Epithelial cell of esophagus (primary cell): ENCODE measurements at regions not wholly inside any gene's neighbourhood (a gene's known extent, or its start where the extent isn't known, plus 50 kb on each side); places are given as distances from the start of the nearest gene placed in this dataset.
"Not testable (repeated sequence)": the region's sequence is repeated elsewhere in the genome, so short reads cannot be mapped to it uniquely, and the experiment has no call there.

Experiments
- DNase-seq: peaks from one replicate; pipeline ENCODE4 v3.0.0; 2010; ENCODE audit warnings: low read depth
- H3K4me3 ChIP-seq: 2 replicates; pipeline ENCODE4 v1.5.1; 2011; ENCODE audit warnings: mild to moderate bottlenecking, low read length, control low read depth
- TF ChIP-seq, protein P1 (sequence below): IDR thresholded peaks from 2 replicates; pipeline ENCODE4 v1.5.1; 2011; ENCODE audit warnings: low read depth, mild to moderate bottlenecking, low read length, control low read depth, inconsistent platforms; ENCODE audit not compliant: insufficient read depth; ENCODE audit errors: missing control alignments

DNA sequence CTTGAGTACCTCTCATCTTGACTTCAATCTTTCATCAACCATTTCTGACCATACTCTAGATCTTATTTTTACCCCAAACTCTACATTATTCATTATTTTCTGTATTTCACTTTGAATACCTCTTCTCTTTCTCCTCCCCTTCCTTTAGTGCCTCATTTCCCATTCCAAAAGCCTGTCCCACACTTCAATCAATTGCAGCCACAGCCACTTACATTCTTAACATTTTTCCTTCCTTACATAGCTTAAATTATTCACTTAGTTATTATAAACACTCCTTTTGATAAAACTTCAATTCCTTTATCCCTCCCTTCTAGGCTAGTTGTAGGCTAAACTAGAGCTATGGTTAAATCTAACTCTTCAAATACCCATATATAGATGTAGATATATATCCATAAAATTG lies 344.0 kb downstream of the PRR16 start:
- TF ChIP-seq, protein P1, sequence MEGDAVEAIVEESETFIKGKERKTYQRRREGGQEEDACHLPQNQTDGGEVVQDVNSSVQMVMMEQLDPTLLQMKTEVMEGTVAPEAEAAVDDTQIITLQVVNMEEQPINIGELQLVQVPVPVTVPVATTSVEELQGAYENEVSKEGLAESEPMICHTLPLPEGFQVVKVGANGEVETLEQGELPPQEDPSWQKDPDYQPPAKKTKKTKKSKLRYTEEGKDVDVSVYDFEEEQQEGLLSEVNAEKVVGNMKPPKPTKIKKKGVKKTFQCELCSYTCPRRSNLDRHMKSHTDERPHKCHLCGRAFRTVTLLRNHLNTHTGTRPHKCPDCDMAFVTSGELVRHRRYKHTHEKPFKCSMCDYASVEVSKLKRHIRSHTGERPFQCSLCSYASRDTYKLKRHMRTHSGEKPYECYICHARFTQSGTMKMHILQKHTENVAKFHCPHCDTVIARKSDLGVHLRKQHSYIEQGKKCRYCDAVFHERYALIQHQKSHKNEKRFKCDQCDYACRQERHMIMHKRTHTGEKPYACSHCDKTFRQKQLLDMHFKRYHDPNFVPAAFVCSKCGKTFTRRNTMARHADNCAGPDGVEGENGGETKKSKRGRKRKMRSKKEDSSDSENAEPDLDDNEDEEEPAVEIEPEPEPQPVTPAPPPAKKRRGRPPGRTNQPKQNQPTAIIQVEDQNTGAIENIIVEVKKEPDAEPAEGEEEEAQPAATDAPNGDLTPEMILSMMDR, result no peak
- DNase-seq, result no peak

DNA sequence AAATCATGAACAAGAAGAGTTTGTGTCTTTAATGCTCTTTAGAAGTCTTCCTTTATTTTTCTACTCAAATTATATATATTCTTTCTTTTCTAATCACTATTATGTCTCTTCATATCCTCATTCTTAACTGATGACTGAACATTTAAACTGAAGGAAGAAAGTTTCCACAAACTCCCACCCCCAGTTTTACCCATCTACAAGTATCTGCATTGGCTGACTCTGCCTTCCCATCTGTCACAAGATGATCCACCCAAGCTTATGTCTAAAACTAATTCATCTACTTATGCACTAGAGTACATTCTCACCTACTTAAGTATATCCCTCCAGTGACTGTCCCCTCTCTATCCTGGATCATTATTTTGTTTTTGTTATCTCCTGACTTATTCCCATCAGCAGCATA lies 344.5 kb downstream of the PRR16 start:
- H3K4me3 ChIP-seq, result no peak overlapping the region
- TF ChIP-seq, protein P1, result no peak
- DNase-seq, result no peak

More for the DNA sequence above, 344.0 kb downstream of the PRR16 start:
- no peak overlapping the region for H3K4me3 ChIP-seq

DNA sequence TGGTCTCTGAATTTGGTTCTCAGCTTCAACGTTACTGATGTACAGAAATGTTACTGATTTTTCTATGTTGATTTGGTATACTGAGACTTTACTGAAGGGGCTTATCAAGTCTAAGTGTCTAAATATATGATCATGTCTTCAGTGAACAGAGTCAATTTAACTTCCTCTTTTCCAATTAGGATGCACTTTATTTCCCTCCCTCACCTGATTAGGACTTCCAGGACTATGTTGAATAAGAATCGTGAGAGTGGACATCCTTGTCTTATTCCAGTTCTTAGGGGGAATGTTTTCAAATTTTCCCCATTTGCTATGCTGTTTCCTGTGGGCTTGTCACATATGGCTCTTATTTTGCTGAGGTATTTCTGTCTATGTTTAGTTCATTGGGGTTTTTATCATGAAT lies 349.5 kb downstream of the PRR16 start:
- H3K4me3 ChIP-seq, result no peak overlapping the region
- TF ChIP-seq, protein P1, result no peak
- DNase-seq, result no peak

DNA sequence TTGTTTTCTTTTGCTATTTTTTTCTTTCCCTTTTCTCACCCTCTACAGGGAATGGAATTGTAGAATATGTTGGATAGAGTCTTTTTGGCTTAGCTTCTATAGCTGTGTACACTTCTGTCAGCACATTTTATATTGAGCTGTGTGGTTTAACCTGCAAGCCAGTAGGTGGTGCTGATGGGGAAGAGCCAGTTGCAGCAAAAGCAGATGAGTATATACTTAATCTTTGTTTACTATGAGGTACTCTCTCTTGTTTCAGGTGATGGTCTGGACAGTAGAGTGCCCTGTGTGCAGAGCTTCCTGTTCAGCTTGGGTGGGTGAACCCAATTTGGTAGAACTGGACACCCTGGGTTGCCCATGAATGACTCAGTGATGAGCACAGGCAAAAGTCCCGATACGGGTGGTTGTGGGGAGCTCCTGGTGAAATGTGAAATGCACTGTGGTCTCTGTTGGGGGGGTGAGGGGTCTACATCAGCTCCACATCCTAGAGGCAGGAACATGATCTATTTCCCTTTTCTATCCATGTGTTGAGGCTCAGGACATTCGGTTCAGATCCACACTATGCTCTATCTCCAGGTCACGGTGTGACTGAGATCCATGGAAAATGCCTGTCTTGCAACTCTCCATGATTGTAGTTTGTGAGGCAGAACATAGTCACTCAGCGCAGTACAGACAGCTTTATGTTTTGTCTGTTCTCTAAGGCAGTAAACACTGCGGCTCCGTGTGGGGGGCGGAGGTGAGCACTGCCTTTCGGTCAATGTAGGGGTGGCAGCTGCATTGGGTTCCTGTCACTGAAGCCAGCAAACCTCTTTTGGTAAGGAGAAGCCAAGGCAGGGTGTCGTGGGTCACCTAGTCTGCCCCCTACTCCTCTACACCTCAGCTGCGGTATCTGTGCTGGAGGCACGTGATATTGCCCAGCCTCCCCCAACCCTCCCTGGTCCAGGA lies 353.2 kb downstream of the PRR16 start:
- TF ChIP-seq, protein P1, result peak; percentile 77
- H3K4me3 ChIP-seq, result no peak overlapping the region
- DNase-seq, result peak; percentile 56

DNA sequence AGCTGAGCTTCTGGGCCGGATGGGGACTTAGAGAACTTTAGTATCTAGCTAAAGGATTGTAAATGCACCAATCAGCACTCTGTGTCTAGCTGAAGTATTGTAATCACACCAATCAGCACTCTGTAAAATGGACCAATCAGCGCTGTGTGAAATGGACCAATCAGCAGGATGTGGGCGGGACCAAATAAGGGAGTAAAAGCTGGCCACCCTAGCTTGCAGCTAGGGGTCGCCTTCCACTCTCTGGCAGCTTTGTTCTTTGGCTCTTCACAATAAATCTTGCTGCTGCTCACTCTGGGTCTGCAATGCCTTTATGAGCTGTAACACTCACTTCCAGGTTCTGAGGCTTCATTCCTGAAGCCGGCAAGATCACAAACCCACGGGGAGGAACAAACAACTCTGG lies 354.0 kb downstream of the PRR16 start:
- H3K4me3 ChIP-seq, result no peak overlapping the region
- TF ChIP-seq, protein P1, result no peak
- DNase-seq, result no peak

DNA sequence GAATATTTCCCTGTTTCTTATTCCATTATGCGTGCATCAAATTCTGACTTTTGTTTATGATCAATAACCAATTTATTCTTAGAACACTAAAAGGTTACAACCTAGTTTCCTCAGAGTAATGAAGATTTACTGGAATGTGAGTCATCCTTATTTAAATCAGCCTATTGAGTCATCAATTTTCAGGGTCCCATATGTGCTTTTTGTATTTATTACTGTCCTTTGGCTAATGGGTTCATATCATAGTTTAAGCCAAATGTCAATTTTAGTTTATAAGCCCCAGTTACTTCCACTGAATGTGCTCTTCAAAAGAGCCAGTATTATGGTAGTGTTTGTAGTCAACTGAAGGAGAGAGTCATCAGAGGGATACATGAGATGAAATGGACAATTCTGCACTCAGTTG lies 359.2 kb downstream of the PRR16 start:
- DNase-seq, result no peak
- H3K4me3 ChIP-seq, result no peak overlapping the region
- TF ChIP-seq, protein P1, result no peak

DNA sequence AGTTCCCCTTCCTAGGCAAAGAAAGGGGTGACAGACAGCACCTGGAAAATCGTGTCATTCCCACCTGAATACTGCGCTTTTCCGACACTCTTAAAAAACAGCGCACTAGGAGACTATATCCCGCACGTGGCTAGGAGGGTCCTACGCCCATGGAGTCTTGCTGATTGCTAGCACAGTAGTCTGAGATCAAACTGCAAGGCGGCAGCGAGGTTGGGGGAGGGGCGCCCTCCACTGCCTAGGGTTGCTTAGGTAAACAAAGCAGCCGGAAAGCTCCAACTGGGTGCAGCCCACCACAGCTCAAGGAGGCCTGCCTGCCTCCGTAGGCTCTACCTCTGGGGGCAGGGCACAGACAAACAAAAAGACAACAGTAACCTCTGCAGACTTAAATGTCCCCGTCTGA lies 367.5 kb downstream of the PRR16 start:
- not testable (repeated sequence) for DNase-seq, H3K4me3 ChIP-seq
